HEK293T (cell line): ENCODE measurements at regions not wholly inside any gene's neighbourhood (a gene's known extent, or its start where the extent isn't known, plus 50 kb on each side); places are given as distances from the start of the nearest gene placed in this dataset.

Experiments used
- CTCF ChIA-PET: fragments of 350-600 bp; formaldehyde crosslinking; extraction: SDS; loops from one replicate; lab custom pipeline; 2021; ENCODE audit warnings: antibody characterized with exemption, inconsistent platforms; lab: Yijun Ruan, JAX
- POLR2A ChIA-PET: fragments of 350-600 bp; formaldehyde crosslinking; extraction: SDS; loops from one replicate; lab custom pipeline; 2020; ENCODE audit warnings: antibody characterized with exemption, inconsistent platforms; lab: Yijun Ruan, JAX
- DNase-seq: peaks from one replicate; pipeline ENCODE4 v3.0.0; 2012; ENCODE audit warnings: mixed read lengths; ENCODE audit errors: extremely low spot score
- ARNT ChIP-seq: fragments of 450-650 bp; IDR thresholded peaks from 2 replicates; pipeline ENCODE4 v1.6.1; 2017; ENCODE audit warnings: mild to moderate bottlenecking
- BHLHE40 ChIP-seq: fragments of 450-650 bp; IDR thresholded peaks from 2 replicates; pipeline ENCODE4 v1.6.1; 2016; ENCODE audit warnings: mild to moderate bottlenecking, moderate library complexity, borderline replicate concordance
- CTBP1 ChIP-seq: fragments of 450-650 bp; IDR thresholded peaks from 2 replicates; pipeline ENCODE4 v1.6.1; 2016; ENCODE audit warnings: borderline replicate concordance
- ELF4 ChIP-seq: fragments of 450-650 bp; IDR thresholded peaks from 2 replicates; pipeline ENCODE4 v1.6.1; 2017; ENCODE audit warnings: antibody characterized with exemption
- FOXA1 ChIP-seq: fragments of 450-650 bp; IDR thresholded peaks from 2 replicates; pipeline ENCODE4 v1.6.1; 2016; ENCODE audit warnings: mild to moderate bottlenecking
- FOXK2 ChIP-seq: fragments of 450-650 bp; IDR thresholded peaks from 2 replicates; pipeline ENCODE4 v1.6.1; 2016; ENCODE audit warnings: mild to moderate bottlenecking
- FOXM1 ChIP-seq: fragments of 450-650 bp; IDR thresholded peaks from 2 replicates; pipeline ENCODE4 v1.6.1; 2017; ENCODE audit warnings: mild to moderate bottlenecking, borderline replicate concordance
- HDGF ChIP-seq: fragments of 450-650 bp; IDR thresholded peaks from 2 replicates; pipeline ENCODE4 v1.6.1; 2017; ENCODE audit warnings: antibody characterized with exemption, borderline replicate concordance
- L3MBTL2 ChIP-seq: fragments of 450-650 bp; conservative IDR thresholded peaks from 2 replicates; pipeline ENCODE4 v1.6.1; 2016; ENCODE audit warnings: mild to moderate bottlenecking
- LEF1 ChIP-seq: fragments of 450-650 bp; IDR thresholded peaks from 2 replicates; pipeline ENCODE4 v1.6.1; 2017; ENCODE audit warnings: mild to moderate bottlenecking, borderline replicate concordance
- NFRKB ChIP-seq: fragments of 450-650 bp; IDR thresholded peaks from 2 replicates; pipeline ENCODE4 v1.6.1; 2016; ENCODE audit warnings: mild to moderate bottlenecking, moderate library complexity
- SP1 ChIP-seq: fragments of 450-650 bp; IDR thresholded peaks from 2 replicates; pipeline ENCODE4 v1.6.1; 2017
- SUZ12 ChIP-seq: fragments of 450-650 bp; IDR thresholded peaks from 2 replicates; pipeline ENCODE4 v1.6.1; 2016; ENCODE audit warnings: mild to moderate bottlenecking
- TARDBP ChIP-seq: fragments of 450-650 bp; IDR thresholded peaks from 2 replicates; pipeline ENCODE4 v1.6.1; 2016
- ZNF384 ChIP-seq: fragments of 450-650 bp; IDR thresholded peaks from 2 replicates; pipeline ENCODE4 v1.6.1; 2016
- TF ChIP-seq, protein P1 (sequence below): fragments of 450-650 bp; IDR thresholded peaks from 2 replicates; pipeline ENCODE4 v1.6.1; 2016

DNA sequence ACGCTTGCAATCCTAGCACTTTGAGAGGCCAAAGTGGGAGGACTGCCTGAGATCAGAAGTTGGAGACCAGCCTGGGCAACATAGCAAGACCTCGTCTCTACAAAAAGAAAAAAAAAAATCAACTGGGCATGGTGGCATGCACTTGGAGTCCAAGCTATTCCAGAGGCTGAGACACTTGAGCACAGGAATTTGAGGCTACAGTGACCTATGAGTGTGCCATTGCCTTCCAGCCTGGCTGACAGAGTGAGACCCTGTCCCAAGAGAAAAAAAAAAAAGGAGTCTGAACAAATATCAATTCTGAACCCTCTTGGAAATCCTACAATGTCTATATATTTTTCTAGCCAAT is 126.8 kb upstream of the NRP1 start:
- CTCF ChIA-PET, result interaction anchor here (0.7 kb wide), 1 partner anchor 853 kb away, joined by 3 read pairs; no protein-coding TSS in a partner anchor
- TF ChIP-seq SP1 (no peak), ZNF384 (no peak), ARNT (no peak), BHLHE40 (no peak), ELF4 (no peak), SUZ12 (no peak), CTBP1 (no peak), HDGF (no peak), LEF1 (no peak), L3MBTL2 (no peak), FOXK2 (no peak), FOXM1 (no peak), FOXA1 (no peak), TARDBP (no peak), NFRKB (no peak)
- TF ChIP-seq, protein P1, sequence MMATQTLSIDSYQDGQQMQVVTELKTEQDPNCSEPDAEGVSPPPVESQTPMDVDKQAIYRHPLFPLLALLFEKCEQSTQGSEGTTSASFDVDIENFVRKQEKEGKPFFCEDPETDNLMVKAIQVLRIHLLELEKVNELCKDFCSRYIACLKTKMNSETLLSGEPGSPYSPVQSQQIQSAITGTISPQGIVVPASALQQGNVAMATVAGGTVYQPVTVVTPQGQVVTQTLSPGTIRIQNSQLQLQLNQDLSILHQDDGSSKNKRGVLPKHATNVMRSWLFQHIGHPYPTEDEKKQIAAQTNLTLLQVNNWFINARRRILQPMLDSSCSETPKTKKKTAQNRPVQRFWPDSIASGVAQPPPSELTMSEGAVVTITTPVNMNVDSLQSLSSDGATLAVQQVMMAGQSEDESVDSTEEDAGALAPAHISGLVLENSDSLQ, result no peak
- POLR2A ChIA-PET, result no interaction called here
- DNase-seq, result no peak

DNA sequence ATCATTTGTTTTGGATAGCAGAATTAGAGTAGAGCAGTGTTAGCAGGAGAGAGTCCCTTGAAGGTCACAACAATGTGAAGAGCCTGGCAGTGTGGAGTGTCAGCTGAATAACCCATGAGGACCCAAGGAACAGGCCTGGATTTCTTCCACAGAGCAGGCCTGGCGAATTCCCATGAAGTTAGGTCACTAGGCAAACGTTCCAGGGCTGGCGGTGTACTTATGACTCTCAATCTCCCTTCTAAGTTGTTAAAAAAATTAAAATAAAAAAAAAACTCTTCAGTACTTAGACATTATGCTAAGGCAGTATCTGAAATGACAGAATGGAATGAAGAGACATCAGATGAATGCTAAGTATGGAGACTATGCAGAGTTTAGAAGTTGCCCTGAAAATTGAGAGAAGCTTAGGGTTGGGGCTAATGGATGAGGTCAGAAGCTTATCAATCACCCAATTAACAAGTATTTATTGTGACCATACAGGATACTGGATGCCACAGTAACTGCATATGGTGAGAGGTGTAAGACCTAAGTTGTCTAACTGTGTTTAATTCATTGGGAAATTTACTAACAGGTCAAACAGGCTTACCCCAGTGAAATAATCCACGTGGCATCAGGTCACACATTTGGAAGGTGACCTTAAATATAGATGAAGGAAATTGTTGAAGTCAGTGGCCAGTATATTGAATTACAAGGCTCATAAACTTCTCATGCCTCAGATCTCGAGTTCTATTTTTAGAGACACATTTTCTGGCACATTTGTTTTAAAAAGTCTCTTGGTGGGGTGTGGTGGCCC is 126.2 kb upstream of the NRP1 start:
- CTCF ChIA-PET, result no interaction called here
- TF ChIP-seq ELF4, result no peak
- no peak for TF ChIP-seq FOXA1
- TF ChIP-seq ARNT, result no peak
- TF ChIP-seq L3MBTL2, result no peak
- no peak for TF ChIP-seq SP1
- TF ChIP-seq SUZ12, result no peak
- TF ChIP-seq ZNF384, result no peak
- TF ChIP-seq CTBP1, result no peak
- no peak for TF ChIP-seq FOXK2
- TF ChIP-seq HDGF, result no peak
- TF ChIP-seq BHLHE40, result no peak
- TF ChIP-seq, protein P1, result no peak
- TF ChIP-seq FOXM1, result no peak
- no peak for TF ChIP-seq LEF1
- TF ChIP-seq NFRKB, result no peak
- no peak for DNase-seq
- POLR2A ChIA-PET, result no interaction called here

DNA sequence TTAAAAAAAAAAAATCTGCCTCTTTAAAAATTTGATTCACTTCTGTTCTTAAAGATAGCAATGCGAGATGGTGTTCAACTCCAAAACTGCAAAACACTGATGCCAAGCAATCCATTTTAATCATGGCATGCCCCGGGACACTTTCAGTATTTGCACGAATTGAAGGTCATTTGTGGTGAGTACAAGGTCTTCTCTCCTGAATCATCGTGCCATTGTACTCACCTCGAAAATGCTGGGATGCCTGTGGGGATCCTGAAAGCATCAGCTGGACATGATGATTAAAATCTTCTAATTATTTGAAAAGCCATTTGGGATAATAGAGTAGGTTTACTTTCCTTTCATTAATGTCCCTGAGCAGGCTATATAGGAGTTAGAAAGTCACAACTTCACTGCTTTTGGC is 125.1 kb upstream of the NRP1 start:
- DNase-seq, result no peak
- no peak for TF ChIP-seq ZNF384
- TF ChIP-seq ELF4, result no peak
- TF ChIP-seq FOXM1, result no peak
- no peak for TF ChIP-seq SUZ12
- TF ChIP-seq ARNT, result no peak
- no peak for TF ChIP-seq HDGF
- no peak for TF ChIP-seq FOXK2
- TF ChIP-seq NFRKB, result no peak
- no peak for TF ChIP-seq L3MBTL2
- no peak for TF ChIP-seq CTBP1
- TF ChIP-seq, protein P1, result no peak
- TF ChIP-seq TARDBP, result no peak
- TF ChIP-seq BHLHE40, result no peak
- no peak for TF ChIP-seq LEF1
- no peak for TF ChIP-seq SP1
- CTCF ChIA-PET, result no interaction called here
- POLR2A ChIA-PET, result no interaction called here

DNA sequence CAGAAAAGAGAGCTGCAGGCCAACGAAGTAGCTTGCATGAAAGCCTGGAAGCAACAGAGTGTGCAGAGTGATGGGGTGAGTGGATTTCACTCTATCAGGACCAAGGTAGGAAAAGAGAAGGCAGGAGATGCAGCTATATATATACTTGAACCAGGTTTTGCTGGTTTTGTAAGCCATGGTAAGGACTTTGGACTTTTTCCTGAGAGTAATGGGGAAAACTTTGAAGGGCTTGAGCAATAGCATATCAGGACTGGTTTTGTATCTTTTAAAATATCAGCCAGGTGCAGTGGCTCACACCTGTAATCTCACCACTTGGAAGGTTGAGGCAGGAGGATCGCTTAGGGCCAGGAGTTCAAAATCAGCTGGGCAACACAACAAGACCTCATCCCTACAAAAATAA is 120.6 kb upstream of the NRP1 start:
- DNase-seq, result no peak
- ChIA-PET POLR2A (no interaction called here), CTCF (no interaction called here)
- TF ChIP-seq, protein P1, result no peak
- TF ChIP-seq ARNT (no peak), ZNF384 (no peak), FOXM1 (no peak), SP1 (no peak), CTBP1 (no peak), ELF4 (no peak), HDGF (no peak), FOXA1 (no peak), NFRKB (no peak)

DNA sequence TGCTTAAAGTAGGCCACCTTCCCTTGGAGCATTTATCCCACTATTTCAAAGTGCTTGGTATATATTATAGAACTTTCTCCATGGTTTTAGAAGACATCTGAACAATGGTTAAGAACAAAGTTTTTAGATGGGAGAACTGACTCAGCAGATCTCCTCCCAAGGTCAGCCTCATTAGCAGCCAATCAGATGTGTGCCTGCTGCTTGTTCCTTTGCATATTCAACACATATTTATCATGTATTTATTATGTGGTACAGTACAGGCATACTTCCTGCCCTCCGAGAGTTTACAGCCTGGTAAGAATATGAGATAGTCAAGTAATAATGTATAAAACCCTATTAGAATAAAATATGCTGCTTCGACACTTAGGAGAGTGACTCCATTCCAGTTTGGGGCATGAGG is 120.1 kb upstream of the NRP1 start:
- TF ChIP-seq SUZ12, result no peak
- TF ChIP-seq HDGF, result no peak
- TF ChIP-seq BHLHE40, result no peak
- TF ChIP-seq, protein P1, result no peak
- no peak for TF ChIP-seq ARNT
- no peak for TF ChIP-seq SP1
- no peak for TF ChIP-seq FOXK2
- no peak for TF ChIP-seq ELF4
- TF ChIP-seq TARDBP, result no peak
- TF ChIP-seq FOXM1, result no peak
- no peak for TF ChIP-seq NFRKB
- no peak for TF ChIP-seq CTBP1
- TF ChIP-seq ZNF384, result no peak
- TF ChIP-seq FOXA1, result no peak
- CTCF ChIA-PET, result no interaction called here
- POLR2A ChIA-PET, result interaction anchor here (1.2 kb wide), 1 partner anchor 120 kb away, joined by 4 read pairs; the partner anchor contains the start of gene NRP1
- DNase-seq, result no peak
